BJ (cell line): ENCODE measurements at regions not wholly inside any gene's neighbourhood (a gene's known extent, or its start where the extent isn't known, plus 50 kb on each side); places are given as distances from the start of the nearest gene placed in this dataset.

Experiments
- CTCF ChIA-PET: fragments of 350-600 bp; formaldehyde crosslinking; extraction: SDS; loops from one replicate; lab custom pipeline; 2021; ENCODE audit warnings: antibody characterized with exemption, inconsistent platforms; lab: Yijun Ruan, JAX
- POLR2A ChIA-PET: fragments of 300-600 bp; sonication (Branson Sonifier 250); formaldehyde crosslinking; extraction: SDS; loops from one replicate; lab custom pipeline; 2021; ENCODE audit warnings: antibody characterized with exemption; lab: Charles Lee
- DNase-seq: peaks from one replicate; pipeline ENCODE4 v3.0.0-alpha.2; 2011; ENCODE audit warnings: low read depth
- H3K27me3 ChIP-seq: 2 replicates; pipeline ENCODE4 v1.6.0; 2011; ENCODE audit warnings: low read length; ENCODE audit not compliant: control insufficient read depth, insufficient read depth
- H3K36me3 ChIP-seq: 2 replicates; pipeline ENCODE4 v1.5.1; 2011; ENCODE audit warnings: low read length; ENCODE audit not compliant: control insufficient read depth, insufficient read depth
- H3K4me3 ChIP-seq: 2 replicates; pipeline ENCODE4 v1.5.1; 2011; ENCODE audit warnings: low read depth, mild to moderate bottlenecking, control low read depth, low read length
- CTCF ChIP-seq: IDR thresholded peaks from 2 replicates; pipeline ENCODE4 v1.5.1; 2011; ENCODE audit warnings: low read depth, mild to moderate bottlenecking, control low read depth, inconsistent platforms, low read length, moderate library complexity; ENCODE audit not compliant: insufficient read depth

GRCh38 chr15:47493357-47494247 lies 223.7 kb upstream of the SEMA6D start:
- POLR2A ChIA-PET: no interaction called here
- no peak overlapping the region for H3K4me3 ChIP-seq

GRCh38 chr15:47496343-47497185 lies 220.7 kb upstream of the SEMA6D start:
- no peak for TF ChIP-seq CTCF
- ChIA-PET CTCF (no interaction called here), POLR2A (no interaction called here)
- no peak for DNase-seq
- Histone ChIP-seq H3K36me3 (no peaks in the 10 kb centered on the region), H3K4me3 (no peak overlapping the region), H3K27me3 (no peaks in the 10 kb centered on the region)

More at GRCh38 chr15:47493357-47494247, 223.7 kb upstream of the SEMA6D start:
- DNase-seq: no peak
- CTCF ChIA-PET: no interaction called here
- H3K36me3 ChIP-seq: no peaks in the 10 kb centered on the region
- no peaks in the 10 kb centered on the region for H3K27me3 ChIP-seq
- TF ChIP-seq CTCF: no peak

- ChIA-PET POLR2A (no interaction called here), CTCF (no interaction called here)
- DNase-seq: no peak
- no peak for TF ChIP-seq CTCF
- Histone ChIP-seq H3K27me3 (no peaks in the 10 kb centered on the region), H3K36me3 (no peaks in the 10 kb centered on the region), H3K4me3 (no peak overlapping the region)
Observed at GRCh38 chr15:47500842-47501241, 216.5 kb upstream of the SEMA6D start.

- DNase-seq: no peak
- Histone ChIP-seq H3K27me3 (no peaks in the 10 kb centered on the region), H3K36me3 (no peaks in the 10 kb centered on the region), H3K4me3 (no peak overlapping the region)
- no peak for TF ChIP-seq CTCF
- ChIA-PET CTCF (no interaction called here), POLR2A (no interaction called here)
Observed at GRCh38 chr15:47502041-47502440, 215.3 kb upstream of the SEMA6D start.

- ChIA-PET POLR2A (no interaction called here), CTCF (interaction anchor here (0.7 kb wide), 1 partner anchor 201 kb away, joined by 3 read pairs; no protein-coding TSS in a partner anchor)
- TF ChIP-seq CTCF: no peak
- Histone ChIP-seq H3K4me3 (no peak overlapping the region), H3K36me3 (no peaks in the 10 kb centered on the region), H3K27me3 (no peaks in the 10 kb centered on the region)
- DNase-seq: no peak
Observed at GRCh38 chr15:47503876-47504275, 213.4 kb upstream of the SEMA6D start.
